MM.1S (cell line): ENCODE measurements at regions not wholly inside any gene's neighbourhood (a gene's known extent, or its start where the extent isn't known, plus 50 kb on each side); places are given as distances from the start of the nearest gene placed in this dataset.

Source experiments
- DNase-seq: peaks from one replicate; pipeline ENCODE4 v3.0.0-alpha.2; 2015
- H2AFZ ChIP-seq: fragments of 300-600 bp; sonication (generic); 2 replicates; pipeline ENCODE4 v1.6.0; 2016; ENCODE audit warnings: antibody characterized with exemption, low read length
- H3F3A ChIP-seq: fragments of 300-600 bp; sonication (generic); 2 replicates; pipeline ENCODE4 v1.6.1; 2016; ENCODE audit warnings: mild to moderate bottlenecking, antibody characterized with exemption, low read length, moderate library complexity, mixed read lengths; ENCODE audit not compliant: insufficient read depth
- H3K27ac ChIP-seq: fragments of 300-600 bp; sonication (generic); 2 replicates; pipeline ENCODE4 v1.5.1; 2016; ENCODE audit warnings: mild to moderate bottlenecking, low read length
- H3K27me3 ChIP-seq: fragments of 300-600 bp; sonication (generic); replicated peaks from 2 replicates; pipeline ENCODE4 v1.6.0; 2016; ENCODE audit warnings: low read length; ENCODE audit not compliant: insufficient read depth
- H3K36me3 ChIP-seq: fragments of 300-600 bp; sonication (generic); replicated peaks from 2 replicates; pipeline ENCODE4 v1.6.1; 2016; ENCODE audit warnings: mild to moderate bottlenecking, low read length, mixed read lengths; ENCODE audit not compliant: insufficient read depth
- H3K4me1 ChIP-seq: fragments of 300-600 bp; sonication (generic); 2 replicates; pipeline ENCODE4 v1.6.1; 2016; ENCODE audit warnings: low read length, mixed read lengths
- H3K4me2 ChIP-seq: fragments of 300-600 bp; sonication (generic); 2 replicates; pipeline ENCODE4 v1.6.0; 2016; ENCODE audit warnings: low read depth, low read length
- H3K4me3 ChIP-seq: fragments of 300-600 bp; sonication (generic); 2 replicates; pipeline ENCODE4 v1.5.1; 2016; ENCODE audit warnings: low read length, mixed read lengths
- H3K79me2 ChIP-seq: fragments of 300-600 bp; sonication (generic); 2 replicates; pipeline ENCODE4 v1.6.1; 2016; ENCODE audit warnings: mixed run types, low read length, mixed read lengths
- H3K9ac ChIP-seq: fragments of 300-600 bp; sonication (generic); 2 replicates; pipeline ENCODE4 v1.6.1; 2016; ENCODE audit warnings: low read length, mixed read lengths
- H3K9me2 ChIP-seq: fragments of 300-600 bp; sonication (generic); replicated peaks from 2 replicates; pipeline ENCODE4 v1.6.1; 2016; ENCODE audit warnings: mild to moderate bottlenecking, low read length, mixed read lengths; ENCODE audit not compliant: insufficient read depth
- H3K9me3 ChIP-seq: fragments of 300-600 bp; sonication (generic); replicated peaks from 2 replicates; pipeline ENCODE4 v1.6.1; 2016; ENCODE audit warnings: mild to moderate bottlenecking, low read length, mixed read lengths; ENCODE audit not compliant: insufficient read depth
- H4K20me1 ChIP-seq: fragments of 300-600 bp; sonication (generic); 2 replicates; pipeline ENCODE4 v1.6.1; 2016; ENCODE audit warnings: mild to moderate bottlenecking, low read length, moderate library complexity, mixed read lengths; ENCODE audit not compliant: insufficient read depth
- CTCF ChIP-seq: fragments of 300-600 bp; sonication (generic); IDR thresholded peaks from 2 replicates; pipeline ENCODE4 v1.5.1; 2016; ENCODE audit warnings: antibody characterized with exemption, low read length, mixed read lengths
- EZH2 ChIP-seq: fragments of 300-600 bp; sonication (generic); optimal IDR thresholded peaks from 2 replicates; pipeline ENCODE3; 2017; ENCODE audit warnings: low read depth, mild to moderate bottlenecking, antibody characterized with exemption, low read length, mixed read lengths
- EZH2phosphoT487 ChIP-seq: fragments of 300-600 bp; sonication (generic); IDR thresholded peaks from 2 replicates; pipeline ENCODE4 v1.6.1; 2018; ENCODE audit warnings: antibody characterized with exemption, low read length

GRCh38 chr2:134099273-134099672 is 154.6 kb upstream of the MGAT5 start:
- no peak overlapping the region for H3K27ac ChIP-seq
- no peaks in the 10 kb centered on the region for H3K9me3 ChIP-seq
- H3K9me2 ChIP-seq, result no peaks in the 10 kb centered on the region
- H3K79me2 ChIP-seq, result no peaks in the 10 kb centered on the region
- no peaks in the 10 kb centered on the region for H3F3A ChIP-seq
- H4K20me1 ChIP-seq, result no peaks in the 10 kb centered on the region
- no peak overlapping the region for H2AFZ ChIP-seq
- TF ChIP-seq EZH2 (no peak), CTCF (no peak)
- DNase-seq, result no peak
- no peaks in the 10 kb centered on the region for H3K4me1 ChIP-seq
- no peak overlapping the region for H3K4me2 ChIP-seq
- no peaks in the 10 kb centered on the region for H3K36me3 ChIP-seq
- no peak overlapping the region for H3K4me3 ChIP-seq
- H3K27me3 ChIP-seq, result no peaks in the 10 kb centered on the region
- H3K9ac ChIP-seq, result no peak overlapping the region

GRCh38 chr2:134103196-134103595 is 150.7 kb upstream of the MGAT5 start:
- no peaks in the 10 kb centered on the region for H3K79me2 ChIP-seq
- no peak overlapping the region for H3K9ac ChIP-seq
- no peaks in the 10 kb centered on the region for H3K36me3 ChIP-seq
- H3F3A ChIP-seq, result no peaks in the 10 kb centered on the region
- no peaks in the 10 kb centered on the region for H3K9me3 ChIP-seq
- no peaks in the 10 kb centered on the region for H4K20me1 ChIP-seq
- no peak for DNase-seq
- TF ChIP-seq CTCF, result no peak
- TF ChIP-seq EZH2phosphoT487, result no peak
- TF ChIP-seq EZH2, result no peak
- H3K4me2 ChIP-seq, result no peak overlapping the region
- no peaks in the 10 kb centered on the region for H3K4me1 ChIP-seq
- H3K27ac ChIP-seq, result no peak overlapping the region
- H3K9me2 ChIP-seq, result no peaks in the 10 kb centered on the region
- H2AFZ ChIP-seq, result no peak overlapping the region
- no peak overlapping the region for H3K4me3 ChIP-seq
- H3K27me3 ChIP-seq, result no peaks in the 10 kb centered on the region

- Histone ChIP-seq H3K4me1 (no peaks in the 10 kb centered on the region), H3K27ac (no peak overlapping the region), H3K27me3 (no peaks in the 10 kb centered on the region), H3F3A (no peaks in the 10 kb centered on the region), H2AFZ (no peak overlapping the region), H3K9ac (no peak overlapping the region), H3K9me3 (no peaks in the 10 kb centered on the region), H4K20me1 (no peaks in the 10 kb centered on the region), H3K9me2 (no peaks in the 10 kb centered on the region), H3K36me3 (no peaks in the 10 kb centered on the region), H3K4me3 (no peak overlapping the region), H3K79me2 (no peaks in the 10 kb centered on the region), H3K4me2 (no peak overlapping the region)
- TF ChIP-seq EZH2phosphoT487 (no peak), CTCF (no peak), EZH2 (no peak)
- DNase-seq, result no peak
Measured at GRCh38 chr2:134104754-134105153, 149.1 kb upstream of the MGAT5 start.

- TF ChIP-seq EZH2phosphoT487 (no peak), CTCF (no peak), EZH2 (no peak)
- H3K36me3 ChIP-seq, result no peaks in the 10 kb centered on the region
- H3F3A ChIP-seq, result no peaks in the 10 kb centered on the region
- no peaks in the 10 kb centered on the region for H3K9me2 ChIP-seq
- DNase-seq, result no peak
- H3K79me2 ChIP-seq, result no peaks in the 10 kb centered on the region
- H3K9me3 ChIP-seq, result no peaks in the 10 kb centered on the region
- H3K27me3 ChIP-seq, result no peaks in the 10 kb centered on the region
- H3K4me3 ChIP-seq, result no peak overlapping the region
- H3K4me2 ChIP-seq, result no peak overlapping the region
- H4K20me1 ChIP-seq, result no peaks in the 10 kb centered on the region
- H2AFZ ChIP-seq, result no peak overlapping the region
- no peak overlapping the region for H3K9ac ChIP-seq
- H3K4me1 ChIP-seq, result no peaks in the 10 kb centered on the region
- no peak overlapping the region for H3K27ac ChIP-seq
Measured at GRCh38 chr2:134107402-134107801, 146.5 kb upstream of the MGAT5 start.
